GM19324 (cell line): ENCODE measurements at regions not wholly inside any gene's neighbourhood (a gene's known extent, or its start where the extent isn't known, plus 50 kb on each side); places are given as distances from the start of the nearest gene placed in this dataset.
"Not testable (repeated sequence)": the region's sequence is repeated elsewhere in the genome, so short reads cannot be mapped to it uniquely, and the experiment has no call there.

ENCODE experiments used
- ATAC-seq: cut with Tn5 transposase; IDR thresholded peaks from one replicate; pipeline ENCODE4 v1.9.1; 2021; ENCODE audit warnings: mild to moderate bottlenecking, moderate library complexity; ENCODE audit not compliant: unreplicated experiment, low FRiP score

GRCh38 chr9:102518324-102518723, 476.8 kb upstream of the CYLC2 start:
- ATAC-seq = no peak

GRCh38 chr9:102514541-102514940, 480.6 kb upstream of the CYLC2 start:
- ATAC-seq = no peak

GRCh38 chr9:102507044-102507687, 488.0 kb upstream of the CYLC2 start:
- ATAC-seq = no peak

- no peak for ATAC-seq
Measured at GRCh38 chr9:102506406-102506805, 488.7 kb upstream of the CYLC2 start.

GRCh38 chr9:102499468-102499867, 495.7 kb upstream of the CYLC2 start:
- no peak for ATAC-seq

GRCh38 chr9:102497709-102498108, 497.4 kb upstream of the CYLC2 start:
- ATAC-seq = no peak

- ATAC-seq = not testable (repeated sequence)
Measured at GRCh38 chr9:102486976-102487375, 508.2 kb upstream of the CYLC2 start.

- no peak for ATAC-seq
Measured at GRCh38 chr9:102483651-102484050, 511.5 kb upstream of the CYLC2 start.

- ATAC-seq = no peak
Measured at GRCh38 chr9:102482776-102483175, 512.4 kb upstream of the CYLC2 start.

- no peak for ATAC-seq
Measured at GRCh38 chr9:102479191-102479590, 515.9 kb upstream of the CYLC2 start.

- ATAC-seq = no peak
Measured at GRCh38 chr9:102474357-102474756, 520.8 kb upstream of the CYLC2 start.

GRCh38 chr9:102469430-102469829, 525.7 kb upstream of the CYLC2 start:
- not testable (repeated sequence) for ATAC-seq

- no peak for ATAC-seq
Measured at GRCh38 chr9:102461156-102461819, 533.8 kb upstream of the CYLC2 start.

GRCh38 chr9:102459828-102460227, 535.3 kb upstream of the CYLC2 start:
- ATAC-seq = no peak

- ATAC-seq = no peak
Measured at GRCh38 chr9:102456562-102456961, 538.6 kb upstream of the CYLC2 start.

GRCh38 chr9:102445906-102446305, 549.2 kb upstream of the CYLC2 start:
- no peak for ATAC-seq

GRCh38 chr9:102445181-102445747, 549.9 kb upstream of the CYLC2 start:
- ATAC-seq = no peak

GRCh38 chr9:102439583-102439982, 555.5 kb upstream of the CYLC2 start:
- ATAC-seq = no peak

- ATAC-seq = not testable (repeated sequence)
Measured at GRCh38 chr9:102436599-102436998, 558.5 kb upstream of the CYLC2 start.

- no peak for ATAC-seq
Measured at GRCh38 chr9:102435427-102435826, 559.7 kb upstream of the CYLC2 start.

- ATAC-seq = no peak
Measured at GRCh38 chr9:102434545-102434944, 560.6 kb upstream of the CYLC2 start.

GRCh38 chr9:102428305-102428704, 566.8 kb upstream of the CYLC2 start:
- ATAC-seq = no peak
